SK-N-SH (cell line): ENCODE measurements at regions not wholly inside any gene's neighbourhood (a gene's known extent, or its start where the extent isn't known, plus 50 kb on each side); places are given as distances from the start of the nearest gene placed in this dataset.

ENCODE experiments used
- CTCF ChIA-PET: fragments of 300-600, 350-600 bp; formaldehyde crosslinking; extraction: SDS; loops from one replicate; lab custom pipeline; 2021; lab: Yijun Ruan, JAX
- POLR2A ChIA-PET: fragments of 350-600 bp; sonication (Branson Sonifier 250); formaldehyde crosslinking; extraction: SDS; loops from one replicate; lab custom pipeline; 2020; ENCODE audit warnings: antibody characterized with exemption, inconsistent platforms; lab: Yijun Ruan, JAX
- DNase-seq: peaks from one replicate; pipeline ENCODE4 v3.0.0; 2012
- H2AFZ ChIP-seq: fragments of 200-600 bp; sonication (generic); 2 replicates; pipeline ENCODE4 v1.8.1; 2016; ENCODE audit warnings: antibody characterized with exemption, mild to moderate bottlenecking, low read depth
- H3F3A ChIP-seq: fragments of 200-600 bp; sonication (generic); replicated peaks from 2 replicates; pipeline ENCODE3; 2016; ENCODE audit warnings: antibody characterized with exemption, mild to moderate bottlenecking; ENCODE audit not compliant: insufficient read depth
- H3K27ac ChIP-seq, 2 experiments: fragments of 200-500 bp in 1 of 2; fragments of 200-600 bp in 1 of 2; sonication (Bioruptor generic) in 1 of 2; sonication (generic), shearing (Covaris generic) in 1 of 2; 2 replicates each; pipeline versions ENCODE4 v1.5.1 to v1.6.1; 2014 to 2016; ENCODE audit warnings: low read depth in 2 of 2, inconsistent platforms in 1 of 2, low read length in 1 of 2, mild to moderate bottlenecking in 1 of 2, mixed read lengths in 1 of 2
- H3K27me3 ChIP-seq: fragments of 200-600 bp; sonication (generic), shearing (Covaris generic); 2 replicates; pipeline ENCODE4 v1.6.1; 2016; ENCODE audit warnings: mixed run types; ENCODE audit not compliant: insufficient read depth
- H3K36me3 ChIP-seq, 2 experiments: fragments of 200-500 bp in 1 of 2; fragments of 200-600 bp in 1 of 2; sonication (Bioruptor generic) in 1 of 2; sonication (generic) in 1 of 2; replicated peaks in 1 of 2; 2 replicates each; pipeline versions ENCODE3 to v1.5.1; 2014 to 2016; ENCODE audit warnings: low read length in 1 of 2, mild to moderate bottlenecking in 1 of 2; ENCODE audit not compliant: insufficient read depth in 2 of 2, control insufficient read depth in 1 of 2
- H3K4me1 ChIP-seq, 2 experiments: fragments of 200-500 bp in 1 of 2; fragments of 200-600 bp in 1 of 2; sonication (Bioruptor generic) in 1 of 2; sonication (generic), shearing (Covaris generic) in 1 of 2; 2 replicates each; pipeline versions ENCODE4 v1.5.1 to v1.6.1; 2014 to 2016; ENCODE audit warnings: low read depth in 1 of 2, low read length in 1 of 2, mixed run types in 1 of 2; ENCODE audit not compliant: insufficient read depth in 2 of 2, control insufficient read depth in 1 of 2
- H3K4me2 ChIP-seq: fragments of 200-600 bp; sonication (generic), shearing (Covaris generic); 2 replicates; pipeline ENCODE4 v1.6.1; 2017; ENCODE audit warnings: mixed run types
- H3K4me3 ChIP-seq, 2 experiments: fragments of 200-500 bp in 1 of 2; fragments of 200-600 bp in 1 of 2; sonication (Bioruptor generic) in 1 of 2; sonication (generic), shearing (Covaris generic) in 1 of 2; 2 replicates each; pipeline versions ENCODE4 v1.5.1 to v1.8.1; 2014 to 2016; ENCODE audit warnings: low read depth in 2 of 2, inconsistent platforms in 1 of 2, low read length in 1 of 2, mild to moderate bottlenecking in 1 of 2, mixed read lengths in 1 of 2, moderate library complexity in 1 of 2
- H3K79me2 ChIP-seq: fragments of 200-600 bp; sonication (generic); 2 replicates; pipeline ENCODE4 v1.8.1; 2017; ENCODE audit warnings: mild to moderate bottlenecking; ENCODE audit not compliant: insufficient read depth
- H3K9ac ChIP-seq: fragments of 200-600 bp; sonication (generic); 2 replicates; pipeline ENCODE4 v1.6.1; 2017; ENCODE audit warnings: mixed run types
- H3K9me2 ChIP-seq: fragments of 200-600 bp; sonication (generic); 2 replicates; pipeline ENCODE4 v1.6.1; 2017; ENCODE audit warnings: mixed run types
- H3K9me3 ChIP-seq: fragments of 200-600 bp; sonication (generic); 2 replicates; pipeline ENCODE4 v1.6.1; 2017; ENCODE audit warnings: mixed run types, mild to moderate bottlenecking, moderate library complexity
- H4K20me1 ChIP-seq: fragments of 200-600 bp; sonication (generic); 2 replicates; pipeline ENCODE4 v1.6.1; 2017; ENCODE audit warnings: mild to moderate bottlenecking, mixed run types; ENCODE audit not compliant: insufficient read depth
- FOSL2 ChIP-seq: IDR thresholded peaks from 2 replicates; pipeline ENCODE4 v1.4.0; 2012; ENCODE audit warnings: low read depth, mild to moderate bottlenecking, moderate library complexity, borderline replicate concordance
- FOXM1 ChIP-seq: IDR thresholded peaks from 2 replicates; pipeline ENCODE4 v1.4.0; 2012; ENCODE audit warnings: low read depth, mild to moderate bottlenecking
- MEF2A ChIP-seq: IDR thresholded peaks from 2 replicates; pipeline ENCODE4 v1.4.0; 2012; ENCODE audit warnings: low read depth, borderline replicate concordance
- MXI1 ChIP-seq: IDR thresholded peaks from 2 replicates; pipeline ENCODE4 v1.6.1; 2012; ENCODE audit warnings: mild to moderate bottlenecking, low read depth, low read length, improper control_type of control experiment
- RCOR1 ChIP-seq: fragments of 150-350 bp; IDR thresholded peaks from 2 replicates; pipeline ENCODE4 v1.6.1; 2017; ENCODE audit warnings: antibody characterized with exemption, low read length
- RFX5 ChIP-seq: IDR thresholded peaks from 2 replicates; pipeline ENCODE4 v1.6.1; 2012; ENCODE audit warnings: mild to moderate bottlenecking, improper control_type of control experiment, low read length
- RXRA ChIP-seq: IDR thresholded peaks from 2 replicates; pipeline ENCODE4 v1.4.0; 2012; ENCODE audit warnings: low read depth, mild to moderate bottlenecking, borderline replicate concordance
- TEAD4 ChIP-seq: IDR thresholded peaks from 2 replicates; pipeline ENCODE4 v1.4.0; 2012; ENCODE audit warnings: mild to moderate bottlenecking, borderline replicate concordance; ENCODE audit not compliant: insufficient read depth
- WGBS: methylation state at CpG from one replicate; pipeline ENCODE4 v1.1.6; 2017; ENCODE audit warnings: low lambda C conversion rate; 5-methylcytosine and 5-hydroxymethylcytosine counted together
- TF ChIP-seq, protein P1 (sequence below): IDR thresholded peaks from 2 replicates; pipeline ENCODE4 v1.4.0; 2012; ENCODE audit warnings: low read depth, borderline replicate concordance
- TF ChIP-seq, protein P2 (sequence below): fragments of 150-350 bp; IDR thresholded peaks from 2 replicates; pipeline ENCODE4 v1.6.1; 2017; ENCODE audit warnings: antibody characterized with exemption, low read length, low read depth, borderline replicate concordance
- TF ChIP-seq, protein P3 (sequence below): IDR thresholded peaks from 2 replicates; pipeline ENCODE4 v1.4.0; 2012; ENCODE audit warnings: low read depth, borderline replicate concordance
- TF ChIP-seq, protein P4 (sequence below): IDR thresholded peaks from 2 replicates; pipeline ENCODE4; 2012

DNA sequence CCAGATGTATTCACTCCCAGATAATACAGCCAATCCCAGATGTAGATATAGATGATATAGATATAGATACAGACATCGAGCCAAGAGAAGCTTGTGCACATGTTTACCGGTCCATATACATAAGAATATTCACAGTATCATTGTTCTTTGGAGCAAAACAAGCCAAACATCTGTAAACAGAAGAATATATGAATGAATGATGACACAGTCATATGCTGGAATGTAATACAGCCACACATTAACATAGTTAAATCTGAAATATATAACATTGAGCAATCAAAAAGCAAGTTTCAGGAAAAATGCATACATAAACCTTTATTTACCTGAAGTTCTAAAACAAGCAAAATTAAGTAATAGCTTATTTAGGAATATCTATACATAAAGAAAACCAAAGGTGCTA is 182.5 kb downstream of the TXNL1 start:
- H3K9me2 ChIP-seq = no peaks in the 10 kb centered on the region
- no peaks in the 10 kb centered on the region for H3K9me3 ChIP-seq
- 55% methylated on average over 2 of the region's 2 CpGs for WGBS
- TF ChIP-seq, protein P1, sequence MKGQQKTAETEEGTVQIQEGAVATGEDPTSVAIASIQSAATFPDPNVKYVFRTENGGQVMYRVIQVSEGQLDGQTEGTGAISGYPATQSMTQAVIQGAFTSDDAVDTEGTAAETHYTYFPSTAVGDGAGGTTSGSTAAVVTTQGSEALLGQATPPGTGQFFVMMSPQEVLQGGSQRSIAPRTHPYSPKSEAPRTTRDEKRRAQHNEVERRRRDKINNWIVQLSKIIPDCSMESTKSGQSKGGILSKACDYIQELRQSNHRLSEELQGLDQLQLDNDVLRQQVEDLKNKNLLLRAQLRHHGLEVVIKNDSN = no peak
- TF ChIP-seq MXI1 (no peak), TEAD4 (no peak)
- TF ChIP-seq, protein P2, sequence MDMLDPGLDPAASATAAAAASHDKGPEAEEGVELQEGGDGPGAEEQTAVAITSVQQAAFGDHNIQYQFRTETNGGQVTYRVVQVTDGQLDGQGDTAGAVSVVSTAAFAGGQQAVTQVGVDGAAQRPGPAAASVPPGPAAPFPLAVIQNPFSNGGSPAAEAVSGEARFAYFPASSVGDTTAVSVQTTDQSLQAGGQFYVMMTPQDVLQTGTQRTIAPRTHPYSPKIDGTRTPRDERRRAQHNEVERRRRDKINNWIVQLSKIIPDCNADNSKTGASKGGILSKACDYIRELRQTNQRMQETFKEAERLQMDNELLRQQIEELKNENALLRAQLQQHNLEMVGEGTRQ = no peak
- H3K36me3 ChIP-seq = no peaks in the 10 kb centered on the region
- no peak overlapping the region for H3K4me2 ChIP-seq
- DNase-seq = no peak
- H3K9ac ChIP-seq = no peak overlapping the region
- ChIA-PET POLR2A (no interaction called here), CTCF (no interaction called here)
- H3K27ac ChIP-seq = no peak overlapping the region
- no peaks in the 10 kb centered on the region for H3K4me1 ChIP-seq
- H3K4me3 ChIP-seq = no peak overlapping the region
- H2AFZ ChIP-seq = no peak overlapping the region
- no peaks in the 10 kb centered on the region for H3K79me2 ChIP-seq
- H3F3A ChIP-seq = no peaks in the 10 kb centered on the region
- no peaks in the 10 kb centered on the region for H4K20me1 ChIP-seq
- no peaks in the 10 kb centered on the region; the same call in 1 of the 2 replicates for H3K27me3 ChIP-seq

DNA sequence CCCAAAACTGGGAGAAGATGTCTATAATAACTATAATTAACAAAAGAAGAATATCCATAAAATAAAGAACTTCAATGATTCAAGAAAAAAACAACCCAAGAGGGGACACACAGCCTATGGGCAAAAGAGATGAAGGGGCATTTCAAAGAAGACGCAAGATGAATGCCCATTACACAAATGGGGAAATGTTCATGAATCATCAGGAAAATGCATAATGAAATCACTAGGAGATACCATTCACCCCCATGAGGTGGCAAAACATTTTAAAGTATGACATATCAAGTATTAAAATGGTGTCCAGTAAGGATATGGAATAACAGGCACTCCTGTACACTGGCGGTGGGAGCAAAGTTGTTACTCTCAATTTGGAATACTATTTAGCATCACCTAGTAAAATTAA is 183.3 kb downstream of the TXNL1 start:
- WGBS = 80% methylated on average over 2 of the region's 2 CpGs
- Histone ChIP-seq H3F3A (no peaks in the 10 kb centered on the region), H3K79me2 (no peaks in the 10 kb centered on the region), H3K4me1 (no peaks in the 10 kb centered on the region), H4K20me1 (no peaks in the 10 kb centered on the region), H3K4me2 (no peak overlapping the region), H3K9me2 (no peaks in the 10 kb centered on the region), H3K27ac (no peak overlapping the region), H3K4me3 (no peak overlapping the region), H3K36me3 (no peaks in the 10 kb centered on the region), H2AFZ (no peak overlapping the region), H3K9ac (no peak overlapping the region), H3K9me3 (no peaks in the 10 kb centered on the region), H3K27me3 (no peaks in the 10 kb centered on the region; the same call in 1 of the 2 replicates)
- DNase-seq = no peak
- CTCF ChIA-PET = no interaction called here
- POLR2A ChIA-PET = no interaction called here
- TF ChIP-seq, protein P3, sequence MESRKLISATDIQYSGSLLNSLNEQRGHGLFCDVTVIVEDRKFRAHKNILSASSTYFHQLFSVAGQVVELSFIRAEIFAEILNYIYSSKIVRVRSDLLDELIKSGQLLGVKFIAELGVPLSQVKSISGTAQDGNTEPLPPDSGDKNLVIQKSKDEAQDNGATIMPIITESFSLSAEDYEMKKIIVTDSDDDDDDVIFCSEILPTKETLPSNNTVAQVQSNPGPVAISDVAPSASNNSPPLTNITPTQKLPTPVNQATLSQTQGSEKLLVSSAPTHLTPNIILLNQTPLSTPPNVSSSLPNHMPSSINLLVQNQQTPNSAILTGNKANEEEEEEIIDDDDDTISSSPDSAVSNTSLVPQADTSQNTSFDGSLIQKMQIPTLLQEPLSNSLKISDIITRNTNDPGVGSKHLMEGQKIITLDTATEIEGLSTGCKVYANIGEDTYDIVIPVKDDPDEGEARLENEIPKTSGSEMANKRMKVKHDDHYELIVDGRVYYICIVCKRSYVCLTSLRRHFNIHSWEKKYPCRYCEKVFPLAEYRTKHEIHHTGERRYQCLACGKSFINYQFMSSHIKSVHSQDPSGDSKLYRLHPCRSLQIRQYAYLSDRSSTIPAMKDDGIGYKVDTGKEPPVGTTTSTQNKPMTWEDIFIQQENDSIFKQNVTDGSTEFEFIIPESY = no peak
- TF ChIP-seq MEF2A (no peak), RFX5 (no peak), RCOR1 (no peak), MXI1 (no peak), RXRA (no peak), TEAD4 (no peak), FOXM1 (no peak), FOSL2 (no peak)
- TF ChIP-seq, protein P4, sequence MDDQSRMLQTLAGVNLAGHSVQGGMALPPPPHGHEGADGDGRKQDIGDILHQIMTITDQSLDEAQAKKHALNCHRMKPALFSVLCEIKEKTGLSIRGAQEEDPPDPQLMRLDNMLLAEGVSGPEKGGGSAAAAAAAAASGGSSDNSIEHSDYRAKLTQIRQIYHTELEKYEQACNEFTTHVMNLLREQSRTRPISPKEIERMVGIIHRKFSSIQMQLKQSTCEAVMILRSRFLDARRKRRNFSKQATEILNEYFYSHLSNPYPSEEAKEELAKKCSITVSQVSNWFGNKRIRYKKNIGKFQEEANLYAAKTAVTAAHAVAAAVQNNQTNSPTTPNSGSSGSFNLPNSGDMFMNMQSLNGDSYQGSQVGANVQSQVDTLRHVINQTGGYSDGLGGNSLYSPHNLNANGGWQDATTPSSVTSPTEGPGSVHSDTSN = no peak
